PFSK-1 (cell line): ENCODE measurements at regions not wholly inside any gene's neighbourhood (a gene's known extent, or its start where the extent isn't known, plus 50 kb on each side); places are given as distances from the start of the nearest gene placed in this dataset.

Experiments used
- FOXP2 ChIP-seq: optimal IDR thresholded peaks from 2 replicates; pipeline ENCODE3; 2011; ENCODE audit warnings: borderline replicate concordance, control low read depth, inconsistent platforms; ENCODE audit not compliant: insufficient read depth; ENCODE audit errors: extremely low read length, extremely low read depth
- POLR2AphosphoS5 ChIP-seq: IDR thresholded peaks from 2 replicates; pipeline ENCODE4 v1.6.1; 2012; ENCODE audit warnings: low read depth, mild to moderate bottlenecking, control low read depth, low read length, moderate library complexity
- REST ChIP-seq, 2 experiments: IDR thresholded peaks; 2 replicates each; pipeline versions ENCODE4 v1.6.1 to v1.8.0; 2011 to 2012; ENCODE audit warnings: low read depth in 2 of 2, low read length in 2 of 2, control low read depth in 1 of 2, inconsistent platforms in 1 of 2, mild to moderate bottlenecking in 1 of 2, moderate library complexity in 1 of 2; ENCODE audit not compliant: insufficient read depth in 1 of 2
- SIN3A ChIP-seq: IDR thresholded peaks from 2 replicates; pipeline ENCODE4 v1.6.1; 2012; ENCODE audit warnings: mild to moderate bottlenecking, low read length, moderate library complexity, borderline replicate concordance; ENCODE audit not compliant: insufficient read depth
- TAF1 ChIP-seq: IDR thresholded peaks from 2 replicates; pipeline ENCODE4 v1.6.1; 2012; ENCODE audit warnings: low read length, control low read depth, borderline replicate concordance; ENCODE audit not compliant: insufficient read depth

GRCh38 chr13:88369866-88370265, 698.7 kb downstream of the SLITRK5 start:
- no peak for TF ChIP-seq TAF1
- TF ChIP-seq FOXP2 = no peak
- no peak for TF ChIP-seq POLR2AphosphoS5

GRCh38 chr13:88376760-88377388, 705.7 kb downstream of the SLITRK5 start:
- no peak for TF ChIP-seq FOXP2
- TF ChIP-seq TAF1 = no peak
- no peak for TF ChIP-seq REST (IDR thresholded peaks at IDR 0.05; ENCODE audit: insufficient read depth in 1 of 2, low read depth in 2 of 2, low read length in 2 of 2)
- TF ChIP-seq POLR2AphosphoS5 = no peak
- no peak for TF ChIP-seq SIN3A

- TF ChIP-seq TAF1 (no peak), REST (IDR thresholded peaks at IDR 0.05; ENCODE audit: insufficient read depth in 1 of 2, low read depth in 2 of 2, low read length in 2 of 2) (no peak), FOXP2 (no peak), POLR2AphosphoS5 (no peak), SIN3A (no peak)
These were observed 706.7 kb downstream of the SLITRK5 start for GRCh38 chr13:88377852-88378251.

- TF ChIP-seq SIN3A (no peak), REST (IDR thresholded peaks at IDR 0.05; ENCODE audit: insufficient read depth in 1 of 2, low read depth in 2 of 2, low read length in 2 of 2) (no peak), FOXP2 (no peak), TAF1 (no peak), POLR2AphosphoS5 (no peak)
These were observed 713.4 kb downstream of the SLITRK5 start for GRCh38 chr13:88384542-88384941.

GRCh38 chr13:88395804-88396203, 724.6 kb downstream of the SLITRK5 start:
- TF ChIP-seq FOXP2 (no peak), REST (IDR thresholded peaks at IDR 0.05; ENCODE audit: insufficient read depth in 1 of 2, low read depth in 2 of 2, low read length in 2 of 2) (no peak), TAF1 (no peak), POLR2AphosphoS5 (no peak), SIN3A (no peak)
